CD4-positive, CD25-positive, alpha-beta regulatory T cell (primary cell): ENCODE measurements at regions not wholly inside any gene's neighbourhood (a gene's known extent, or its start where the extent isn't known, plus 50 kb on each side); places are given as distances from the start of the nearest gene placed in this dataset.
"Not testable (repeated sequence)": the region's sequence is repeated elsewhere in the genome, so short reads cannot be mapped to it uniquely, and the experiment has no call there.

Experiments
- ATAC-seq, 2 donors: fragments of 150-1000 bp; cut with Tn5 transposase; one replicate each; pipeline ENCODE4 v1.10.0; 2021; ENCODE audit warnings: low read depth in 2 of 2, moderate number of reproducible peaks in 2 of 2, moderate library complexity in 1 of 2
- DNase-seq, 3 donors: peaks; one replicate each; pipeline versions ENCODE4 v3.0.0 to v3.0.0-alpha.2; 2012 to 2022; ENCODE audit warnings: mixed read lengths in 1 of 3
- H3K27ac ChIP-seq: one replicate; pipeline ENCODE4 v1.7.0; 2013; ENCODE audit warnings: mild to moderate bottlenecking, low read length; ENCODE audit not compliant: insufficient read depth, poor library complexity, severe bottlenecking
- H3K27me3 ChIP-seq: one replicate; pipeline ENCODE4 v1.7.0; 2013; ENCODE audit warnings: low read length; ENCODE audit not compliant: control insufficient read depth, insufficient read depth
- H3K36me3 ChIP-seq: one replicate; pipeline ENCODE4 v1.7.0; 2013; ENCODE audit warnings: mild to moderate bottlenecking, low read length, moderate library complexity; ENCODE audit not compliant: control insufficient read depth, insufficient read depth
- H3K4me1 ChIP-seq: 2 replicates; pipeline ENCODE4 v1.7.0; 2013; ENCODE audit warnings: mild to moderate bottlenecking, low read length; ENCODE audit not compliant: insufficient read depth, control insufficient read depth, poor library complexity, severe bottlenecking
- H3K4me3 ChIP-seq: one replicate; pipeline ENCODE4 v1.7.0; 2013; ENCODE audit warnings: low read depth, mild to moderate bottlenecking, low read length, moderate library complexity
- H3K9me3 ChIP-seq, 2 experiments: 1 replicate in 1 of 2; 2 replicates in 1 of 2; pipeline ENCODE4 v1.7.0; 2013; ENCODE audit warnings: low read length in 2 of 2, mild to moderate bottlenecking in 1 of 2, moderate library complexity in 1 of 2; ENCODE audit not compliant: control insufficient read depth in 2 of 2
- H3K27ac Mint-ChIP-seq, 3 donors: one replicate each; pipeline ENCODE4 v1.8.0; 2020 to 2022; ENCODE audit warnings: mild to moderate bottlenecking in 3 of 3, mixed read lengths in 3 of 3, moderate library complexity in 2 of 3
- H3K27me3 Mint-ChIP-seq: one replicate; pipeline ENCODE4 v1.8.0; 2022; ENCODE audit warnings: mild to moderate bottlenecking, mixed read lengths
- H3K36me3 Mint-ChIP-seq: one replicate; pipeline ENCODE4 v1.8.0; 2020; ENCODE audit warnings: mixed read lengths
- H3K4me1 Mint-ChIP-seq, 4 donors: one replicate each; pipeline ENCODE4 v1.8.0; 2020 to 2022; ENCODE audit warnings: mixed read lengths in 4 of 4, mild to moderate bottlenecking in 1 of 4
- H3K4me3 Mint-ChIP-seq, 4 donors: one replicate each; pipeline ENCODE4 v1.8.0; 2020 to 2022; ENCODE audit warnings: mild to moderate bottlenecking in 4 of 4, mixed read lengths in 4 of 4, moderate library complexity in 3 of 4
- H3K9me3 Mint-ChIP-seq, 7 donors: one replicate each; pipeline ENCODE4 v1.8.0; 2020 to 2022; ENCODE audit warnings: mixed read lengths in 7 of 7, mild to moderate bottlenecking in 3 of 7, moderate library complexity in 2 of 7

DNA sequence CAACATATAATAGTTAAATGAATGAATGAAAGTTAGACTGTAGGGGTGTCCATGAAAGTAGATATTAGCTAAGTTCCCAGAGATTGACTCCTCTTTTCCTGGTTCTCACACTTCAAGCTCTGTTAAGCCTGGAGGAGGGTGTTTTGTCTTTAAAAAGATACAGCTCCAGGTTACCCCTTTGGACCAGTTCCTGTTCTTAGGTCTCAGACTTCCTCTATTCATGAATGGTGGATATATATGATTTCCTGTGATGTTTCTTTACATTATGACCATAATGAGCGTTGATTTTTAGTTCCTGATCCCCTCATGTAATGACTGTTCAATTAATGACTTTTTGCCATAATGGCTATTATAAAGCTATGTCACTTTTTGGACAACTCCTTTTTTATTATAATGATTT, 115.9 kb downstream of the FAM72C start:
- H3K27me3 Mint-ChIP-seq, H3K4me1 Mint-ChIP-seq, H3K27ac ChIP-seq: not testable (repeated sequence)

GRCh38 chr1:143854069-143854468, 117.7 kb downstream of the FAM72C start:
- not testable (repeated sequence) for H3K4me3 Mint-ChIP-seq, DNase-seq, H3K27ac Mint-ChIP-seq, H3K4me1 Mint-ChIP-seq, H3K36me3 ChIP-seq, H3K27ac ChIP-seq, H3K27me3 Mint-ChIP-seq, ATAC-seq, H3K27me3 ChIP-seq, H3K36me3 Mint-ChIP-seq, H3K4me1 ChIP-seq, H3K9me3 Mint-ChIP-seq, H3K4me3 ChIP-seq, H3K9me3 ChIP-seq

More for the DNA sequence above, 115.9 kb downstream of the FAM72C start:
- H3K27ac Mint-ChIP-seq, H3K9me3 ChIP-seq, H3K36me3 ChIP-seq, H3K27me3 ChIP-seq, DNase-seq, H3K4me3 ChIP-seq, H3K4me3 Mint-ChIP-seq, H3K9me3 Mint-ChIP-seq, ATAC-seq, H3K36me3 Mint-ChIP-seq, H3K4me1 ChIP-seq: not testable (repeated sequence)

- not testable (repeated sequence) for DNase-seq
Observed at GRCh38 chr1:143850637-143851036, 121.1 kb downstream of the FAM72C start.

DNA sequence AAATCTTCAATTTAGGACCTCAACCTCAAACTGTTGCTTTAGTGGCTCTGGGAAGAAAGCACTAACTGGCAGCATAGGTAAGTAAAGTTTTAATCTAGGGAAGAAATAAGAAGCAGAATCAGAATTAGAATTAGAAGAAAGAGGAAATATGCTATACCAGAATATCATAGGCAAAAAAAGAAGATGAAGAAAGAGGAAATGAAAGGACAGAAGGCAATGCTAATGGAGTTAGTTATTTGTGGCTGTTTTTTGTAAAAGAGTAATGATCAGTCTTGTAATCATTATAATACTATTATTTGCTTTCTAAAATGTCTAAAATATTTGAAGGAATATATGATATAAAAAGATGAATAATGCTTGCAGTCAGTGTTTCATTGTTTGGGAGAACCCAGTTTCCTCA, 122.9 kb downstream of the FAM72C start:
- H3K27ac Mint-ChIP-seq, H3K4me3 Mint-ChIP-seq, H3K27me3 Mint-ChIP-seq, ATAC-seq, H3K9me3 ChIP-seq, H3K36me3 Mint-ChIP-seq, H3K36me3 ChIP-seq, H3K4me1 Mint-ChIP-seq, H3K27ac ChIP-seq, H3K27me3 ChIP-seq, H3K4me1 ChIP-seq, H3K9me3 Mint-ChIP-seq, DNase-seq, H3K4me3 ChIP-seq: not testable (repeated sequence)

More at GRCh38 chr1:143850637-143851036, 121.1 kb downstream of the FAM72C start:
- not testable (repeated sequence) for H3K4me3 ChIP-seq, H3K36me3 Mint-ChIP-seq, H3K27ac Mint-ChIP-seq, H3K4me3 Mint-ChIP-seq, H3K27me3 ChIP-seq, H3K9me3 ChIP-seq, H3K27me3 Mint-ChIP-seq, ATAC-seq, H3K4me1 Mint-ChIP-seq, H3K36me3 ChIP-seq, H3K4me1 ChIP-seq, H3K9me3 Mint-ChIP-seq, H3K27ac ChIP-seq

DNA sequence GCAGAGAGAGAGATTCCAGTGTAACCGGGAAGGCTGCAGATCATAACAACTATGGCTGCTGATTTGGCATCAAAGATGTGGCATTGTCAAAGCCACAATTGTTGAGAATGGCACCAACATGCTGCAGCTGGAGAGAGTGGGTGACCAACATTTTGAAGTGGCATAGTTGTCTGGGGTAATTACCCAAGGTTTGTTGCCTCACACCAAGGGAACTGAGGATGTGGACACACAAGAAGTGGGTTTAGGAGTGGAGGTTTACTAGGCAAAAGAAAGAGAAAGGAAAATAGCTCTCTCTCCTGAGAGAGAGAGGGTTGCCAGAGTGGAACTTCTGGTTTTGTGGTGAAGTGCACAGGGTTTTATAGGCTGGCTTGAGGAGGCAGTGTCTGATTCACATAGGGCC, 126.6 kb downstream of the FAM72C start:
- not testable (repeated sequence) for H3K9me3 ChIP-seq, H3K4me3 ChIP-seq, H3K4me1 Mint-ChIP-seq, H3K36me3 Mint-ChIP-seq, H3K27ac ChIP-seq, H3K4me1 ChIP-seq, H3K27ac Mint-ChIP-seq, H3K4me3 Mint-ChIP-seq, ATAC-seq, H3K27me3 ChIP-seq, H3K27me3 Mint-ChIP-seq, DNase-seq, H3K9me3 Mint-ChIP-seq, H3K36me3 ChIP-seq

- not testable (repeated sequence) for H3K4me3 Mint-ChIP-seq, H3K9me3 ChIP-seq, H3K27me3 ChIP-seq, H3K36me3 ChIP-seq, ATAC-seq, H3K27ac ChIP-seq, H3K4me3 ChIP-seq, H3K9me3 Mint-ChIP-seq, H3K4me1 Mint-ChIP-seq, H3K36me3 Mint-ChIP-seq, H3K27ac Mint-ChIP-seq, H3K4me1 ChIP-seq, DNase-seq
- peaks cover 10% of the 10 kb centered on the region for H3K27me3 Mint-ChIP-seq
Observed at GRCh38 chr1:143842058-143842457, 129.7 kb downstream of the FAM72C start.

GRCh38 chr1:143839182-143839581, 132.6 kb downstream of the FAM72C start:
- ATAC-seq, H3K36me3 Mint-ChIP-seq, H3K27ac Mint-ChIP-seq, DNase-seq, H3K27ac ChIP-seq, H3K4me3 ChIP-seq, H3K27me3 ChIP-seq, H3K9me3 Mint-ChIP-seq, H3K4me1 Mint-ChIP-seq, H3K4me3 Mint-ChIP-seq, H3K4me1 ChIP-seq, H3K9me3 ChIP-seq, H3K36me3 ChIP-seq: not testable (repeated sequence)
- peaks cover 16% of the 10 kb centered on the region for H3K27me3 Mint-ChIP-seq

GRCh38 chr1:143838598-143838929, 133.2 kb downstream of the FAM72C start:
- not testable (repeated sequence) for H3K27ac Mint-ChIP-seq, ATAC-seq

More at GRCh38 chr1:143838598-143838929, 133.2 kb downstream of the FAM72C start:
- H3K4me1 Mint-ChIP-seq, H3K27me3 ChIP-seq, H3K4me1 ChIP-seq, DNase-seq, H3K4me3 ChIP-seq, H3K9me3 ChIP-seq, H3K36me3 ChIP-seq, H3K27ac ChIP-seq, H3K9me3 Mint-ChIP-seq, H3K36me3 Mint-ChIP-seq, H3K4me3 Mint-ChIP-seq: not testable (repeated sequence)
- H3K27me3 Mint-ChIP-seq, result peaks cover 16% of the 10 kb centered on the region
